Peyer's patch (tissue), 4 donors: ENCODE measurements at regions not wholly inside any gene's neighbourhood (a gene's known extent, or its start where the extent isn't known, plus 50 kb on each side); places are given as distances from the start of the nearest gene placed in this dataset.

Source experiments
- CTCF ChIP-seq, 6 experiments: fragments of 450-650 bp in 4 of 6; fragments of 200-600 bp in 2 of 6; sonication (generic) in 1 of 6; IDR thresholded peaks; one replicate each; pipeline ENCODE4 v1.5.1; 2017 to 2019; ENCODE audit warnings: antibody characterized with exemption in 6 of 6, mild to moderate bottlenecking in 3 of 6, moderate library complexity in 1 of 6
- POLR2A ChIP-seq, 2 donors: fragments of 450-650 bp; IDR thresholded peaks; one replicate each; pipeline ENCODE4 v1.5.1; 2017; ENCODE audit warnings: antibody characterized with exemption in 2 of 2, mild to moderate bottlenecking in 2 of 2, moderate library complexity in 2 of 2

- TF ChIP-seq CTCF (IDR thresholded peaks at IDR 0.05) (no peak), POLR2A (IDR thresholded peaks at IDR 0.05) (no peak)
Measured at GRCh38 chr1:105102371-105102770, 1352.7 kb downstream of the AMY1C start.
